ENCODE measurements at regions not wholly inside any gene's neighbourhood (a gene's known extent, or its start where the extent isn't known, plus 50 kb on each side); places are given as distances from the start of the nearest gene placed in this dataset.

GRCh38 chr6:137656735-137657134, 162.5 kb upstream of the OLIG3 start:
- Histone ChIP-seq H3K4me2 (ENCODE audit: low read depth, low read length) (no peak overlapping the region), H4K5ac (ENCODE audit: low read depth, low read length) (no peak overlapping the region), H2AK9ac (replicated peaks; ENCODE audit: low read depth, low read length, poor library complexity) (no peak overlapping the region), H3K36me3 (ENCODE audit: control insufficient read depth, insufficient read depth, low read length) (no peaks in the 10 kb centered on the region), H2BK15ac (ENCODE audit: low read depth, low read length) (no peak overlapping the region), H3K79me1 (ENCODE audit: low read depth in 1 of 2, low read length in 2 of 2) (no peaks in the 10 kb centered on the region), H3K4me3 (ENCODE audit: insufficient read depth, low read depth, low read length) (no peak overlapping the region), H3K9me3 (ENCODE audit: control insufficient read depth, insufficient read depth, low read length) (peaks cover 5% of the 10 kb centered on the region; the same call in 1 of the 2 replicates), H4K20me1 (ENCODE audit: insufficient read depth, low read length) (no peaks in the 10 kb centered on the region), H3K9me1 (ENCODE audit: insufficient read depth, low read length) (no peaks in the 10 kb centered on the region), H3K27ac (ENCODE audit: insufficient read depth, low read length) (no peak overlapping the region), H3K27me3 (ENCODE audit: control insufficient read depth, insufficient read depth, low read length) (no peaks in the 10 kb centered on the region; the same call in none of the 2 replicates), H2AFZ (replicated peaks; ENCODE audit: low read length, poor library complexity) (no peak overlapping the region), H3K4ac (ENCODE audit: low read depth, low read length) (no peak overlapping the region), H3K23ac (ENCODE audit: low read depth, low read length) (no peak overlapping the region), H3K56ac (ENCODE audit: extremely low read depth, insufficient read depth, low read length) (no peak overlapping the region), H2BK5ac (ENCODE audit: low read depth, low read length, poor library complexity, severe bottlenecking) (no peak overlapping the region), H3K9ac (ENCODE audit: low read depth, low read length) (no peak overlapping the region), H2AK5ac (ENCODE audit: low read depth, low read length) (no peak overlapping the region), H4K8ac (ENCODE audit: low read depth in 2 of 2, low read length in 2 of 2) (no peak overlapping the region), H3K18ac (ENCODE audit: low read depth, low read length) (no peak overlapping the region), H4K91ac (ENCODE audit: insufficient read depth, low read depth, low read length) (no peak overlapping the region), H2BK120ac (ENCODE audit: low read depth, low read length) (no peak overlapping the region), H3K14ac (replicated peaks; ENCODE audit: low read depth, low read length) (no peak overlapping the region), H2BK20ac (ENCODE audit: low read depth, low read length) (no peak overlapping the region), H3K4me1 (ENCODE audit: control insufficient read depth, insufficient read depth, low read length) (no peaks in the 10 kb centered on the region)
- in situ Hi-C loops (cut with MboI; ENCODE audit: low sequenced_read_pairs): no loop called here
- TF ChIP-seq RFX5 (IDR thresholded peaks at IDR 0.05; ENCODE audit: low read depth, low read length): no peak
- TF ChIP-seq BHLHE40 (IDR thresholded peaks at IDR 0.05; ENCODE audit: low read depth, low read length): no peak
- ATAC-seq (ENCODE audit: low read depth) (no peak), DNase-seq (no peak)
- dilution Hi-C loops (cut with HindIII; ENCODE audit: low sequenced_read_pairs, unreplicated experiment): no loop called here
- no CpG with 5 or more reads among the region's 4 CpGs for WGBS, 2 experiments (ENCODE audit: extremely low coverage in 2 of 2, insufficient read length in 1 of 2)
- ChIA-PET POLR2A (ENCODE audit: unreplicated experiment) (no interaction called here), CTCF (no interaction called here)
- intact Hi-C loops (cut with micrococcal nuclease): no loop called here
- no TSS peak for BruUV-seq (replicated peaks)
